ENCODE measurements at regions not wholly inside any gene's neighbourhood (a gene's known extent, or its start where the extent isn't known, plus 50 kb on each side); places are given as distances from the start of the nearest gene placed in this dataset.

DNA sequence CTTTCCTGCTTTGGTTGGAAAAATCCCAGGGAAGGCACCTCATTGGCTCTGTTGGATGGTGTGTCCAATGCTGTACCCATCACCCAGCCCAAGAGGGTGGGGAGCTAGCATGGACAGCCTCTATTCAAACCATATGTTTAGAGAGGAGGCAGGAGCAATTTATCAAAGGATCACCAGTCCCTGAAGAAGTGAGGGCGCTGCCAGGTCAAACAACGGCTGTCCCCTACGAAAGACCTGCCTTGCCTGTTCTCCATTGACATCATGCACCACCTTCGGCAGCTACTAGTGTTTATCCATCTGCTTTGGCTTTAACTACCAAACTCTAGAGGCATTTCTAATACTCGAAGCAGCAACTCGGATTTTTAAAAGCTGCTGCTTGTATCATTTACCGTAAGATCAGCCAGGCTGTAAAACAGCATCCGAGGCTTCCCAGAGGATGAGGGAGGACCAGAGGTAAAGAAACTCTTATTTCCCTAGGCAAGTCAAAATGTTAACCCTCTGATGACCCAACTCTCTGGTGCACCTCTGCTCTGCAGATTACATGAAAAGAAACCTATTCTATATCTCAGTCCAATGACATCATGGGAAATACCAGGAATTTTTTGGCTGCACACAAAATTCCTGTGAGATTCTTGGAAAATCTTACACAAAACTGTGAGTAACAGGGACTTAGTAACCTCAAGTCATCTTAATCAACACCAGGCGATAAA is 720.9 kb upstream of the TBX3 start:
- no peaks in the 10 kb centered on the region for H3K36me3 Mint-ChIP-seq (ENCODE audit: insufficient read depth)
- H3K9me3 Mint-ChIP-seq (ENCODE audit: low read depth): no peaks in the 10 kb centered on the region

DNA sequence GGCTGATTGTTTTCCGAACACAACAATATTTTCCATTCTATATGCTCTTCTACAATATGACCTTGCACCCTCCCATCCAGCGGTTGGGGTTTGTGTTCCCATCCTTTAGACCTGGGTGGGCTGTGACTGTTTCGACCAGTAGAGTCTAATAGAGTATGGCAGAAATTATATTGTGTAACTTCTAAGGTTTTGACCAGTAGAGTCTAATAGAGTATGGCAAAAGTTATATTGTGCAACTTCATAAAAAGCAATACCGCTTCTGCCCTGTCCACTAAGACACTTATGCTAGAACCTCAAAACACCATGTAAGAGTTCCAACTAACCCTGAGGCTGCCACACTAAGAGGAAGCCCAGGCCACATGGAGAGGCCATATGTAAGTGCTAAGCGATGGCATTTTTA is 719.7 kb upstream of the TBX3 start:
- TF ChIP-seq, protein P1, sequence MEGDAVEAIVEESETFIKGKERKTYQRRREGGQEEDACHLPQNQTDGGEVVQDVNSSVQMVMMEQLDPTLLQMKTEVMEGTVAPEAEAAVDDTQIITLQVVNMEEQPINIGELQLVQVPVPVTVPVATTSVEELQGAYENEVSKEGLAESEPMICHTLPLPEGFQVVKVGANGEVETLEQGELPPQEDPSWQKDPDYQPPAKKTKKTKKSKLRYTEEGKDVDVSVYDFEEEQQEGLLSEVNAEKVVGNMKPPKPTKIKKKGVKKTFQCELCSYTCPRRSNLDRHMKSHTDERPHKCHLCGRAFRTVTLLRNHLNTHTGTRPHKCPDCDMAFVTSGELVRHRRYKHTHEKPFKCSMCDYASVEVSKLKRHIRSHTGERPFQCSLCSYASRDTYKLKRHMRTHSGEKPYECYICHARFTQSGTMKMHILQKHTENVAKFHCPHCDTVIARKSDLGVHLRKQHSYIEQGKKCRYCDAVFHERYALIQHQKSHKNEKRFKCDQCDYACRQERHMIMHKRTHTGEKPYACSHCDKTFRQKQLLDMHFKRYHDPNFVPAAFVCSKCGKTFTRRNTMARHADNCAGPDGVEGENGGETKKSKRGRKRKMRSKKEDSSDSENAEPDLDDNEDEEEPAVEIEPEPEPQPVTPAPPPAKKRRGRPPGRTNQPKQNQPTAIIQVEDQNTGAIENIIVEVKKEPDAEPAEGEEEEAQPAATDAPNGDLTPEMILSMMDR (IDR thresholded peaks at IDR 0.05; ENCODE audit: unreplicated experiment): no peak
- Mint-ChIP-seq H3K9me3 (ENCODE audit: low read depth) (no peaks in the 10 kb centered on the region), H3K4me1 (ENCODE audit: low read depth) (peaks cover 7% of the 10 kb centered on the region), H3K27ac (no peak overlapping the region), H3K36me3 (ENCODE audit: insufficient read depth) (no peaks in the 10 kb centered on the region), H3K27me3 (peaks cover 11% of the 10 kb centered on the region), H3K4me3 (ENCODE audit: low read depth) (no peak overlapping the region)
- DNase-seq (ENCODE audit: low spot score, unreplicated experiment): no peak

More for the DNA sequence above, 720.9 kb upstream of the TBX3 start:
- Mint-ChIP-seq H3K4me1 (ENCODE audit: low read depth) (peaks cover 6% of the 10 kb centered on the region), H3K4me3 (ENCODE audit: low read depth) (no peak overlapping the region), H3K27ac (no peak overlapping the region), H3K27me3 (peaks cover 11% of the 10 kb centered on the region)
- TF ChIP-seq, protein P1 (IDR thresholded peaks at IDR 0.05; ENCODE audit: unreplicated experiment): no peak
- DNase-seq (ENCODE audit: low spot score, unreplicated experiment): no peak

DNA sequence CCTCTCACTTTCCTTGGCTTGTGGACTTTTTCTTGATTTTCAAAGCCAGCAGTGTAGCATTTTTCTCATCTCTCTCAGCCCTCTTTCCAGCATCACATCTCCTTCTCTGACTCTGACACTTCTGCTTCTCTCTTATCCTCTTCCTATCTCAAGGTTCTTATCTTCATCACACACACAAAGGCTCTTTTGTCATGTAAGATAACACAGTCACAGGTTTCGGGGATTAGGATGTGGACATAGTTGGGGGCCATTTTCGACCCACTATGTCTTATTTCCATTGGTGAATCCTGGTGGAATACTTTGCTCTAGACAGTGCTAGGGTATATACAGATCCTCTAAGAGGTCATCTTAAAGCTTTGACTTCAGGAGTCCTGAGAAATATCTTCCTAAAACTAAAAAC is 719.3 kb upstream of the TBX3 start:
- DNase-seq (ENCODE audit: low spot score, unreplicated experiment): no peak
- H3K4me3 Mint-ChIP-seq (ENCODE audit: low read depth): no peak overlapping the region
- H3K36me3 Mint-ChIP-seq (ENCODE audit: insufficient read depth): no peaks in the 10 kb centered on the region
- peaks cover 7% of the 10 kb centered on the region for H3K4me1 Mint-ChIP-seq (ENCODE audit: low read depth)
- H3K27ac Mint-ChIP-seq: no peak overlapping the region
- TF ChIP-seq, protein P1 (IDR thresholded peaks at IDR 0.05; ENCODE audit: unreplicated experiment): no peak
- peaks cover 11% of the 10 kb centered on the region for H3K27me3 Mint-ChIP-seq
- no peaks in the 10 kb centered on the region for H3K9me3 Mint-ChIP-seq (ENCODE audit: low read depth)

DNA sequence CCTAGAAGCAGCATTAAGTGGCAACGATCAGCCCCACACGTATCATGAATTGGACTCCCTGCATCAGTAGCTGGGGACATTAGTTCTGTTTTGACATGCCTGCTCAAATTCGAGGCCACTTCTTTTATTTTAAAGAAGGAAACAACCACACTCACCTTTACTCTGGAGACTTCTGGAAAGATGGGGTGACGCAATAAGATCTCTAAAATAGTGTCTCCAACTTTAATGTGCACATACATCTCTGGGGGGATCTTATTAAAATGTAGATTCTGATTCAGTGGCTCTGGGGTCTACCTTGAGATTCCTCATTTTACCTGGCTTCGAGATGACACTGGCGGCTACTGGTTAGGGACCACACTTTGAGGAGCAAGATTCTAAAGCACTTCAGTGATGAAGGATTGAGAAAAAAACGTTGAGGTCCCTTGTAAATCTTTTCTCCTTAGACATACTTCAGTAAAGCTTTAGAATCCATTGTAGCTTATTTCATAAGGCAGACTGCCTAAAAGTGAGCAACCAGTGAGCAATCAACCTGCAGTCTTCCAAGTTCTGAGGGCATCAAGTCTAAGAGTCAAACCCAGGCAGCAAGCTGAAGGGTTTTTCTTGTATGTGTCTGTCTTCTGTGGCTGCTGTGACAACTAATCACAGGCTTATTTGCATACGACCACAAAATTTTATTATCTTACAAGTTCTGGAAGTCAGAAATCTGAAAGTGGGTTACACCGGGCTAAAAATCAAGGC is 718.6 kb upstream of the TBX3 start:
- no peak overlapping the region for H3K4me3 Mint-ChIP-seq (ENCODE audit: low read depth)
- TF ChIP-seq, protein P1 (IDR thresholded peaks at IDR 0.05; ENCODE audit: unreplicated experiment): no peak
- H3K27ac Mint-ChIP-seq: no peak overlapping the region
- DNase-seq (ENCODE audit: low spot score, unreplicated experiment): no peak
- peaks cover 13% of the 10 kb centered on the region for H3K4me1 Mint-ChIP-seq (ENCODE audit: low read depth)
- H3K36me3 Mint-ChIP-seq (ENCODE audit: insufficient read depth): no peaks in the 10 kb centered on the region
- H3K9me3 Mint-ChIP-seq (ENCODE audit: low read depth): no peaks in the 10 kb centered on the region
- peaks cover 11% of the 10 kb centered on the region for H3K27me3 Mint-ChIP-seq

DNA sequence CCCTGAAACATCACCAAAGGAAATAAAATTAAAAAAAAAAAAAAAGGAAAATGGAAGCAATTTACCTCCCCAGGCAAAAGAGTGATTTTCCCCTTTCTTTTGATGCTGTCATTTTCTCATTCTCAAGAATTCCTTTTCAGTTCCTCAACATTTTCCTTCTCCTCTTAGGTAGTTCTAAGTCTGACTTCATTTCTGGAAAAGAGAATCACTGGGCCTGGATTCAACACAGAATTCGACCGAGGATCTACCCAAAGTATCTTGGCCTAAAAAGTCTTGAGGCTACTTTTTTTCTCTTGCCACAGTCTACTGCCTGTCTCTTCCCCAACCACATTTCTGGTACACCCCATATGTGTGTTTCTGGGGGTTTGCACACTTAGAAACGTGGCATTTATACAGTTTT is 717.8 kb upstream of the TBX3 start:
- H3K27ac Mint-ChIP-seq: no peak overlapping the region
- H3K36me3 Mint-ChIP-seq (ENCODE audit: insufficient read depth): no peaks in the 10 kb centered on the region
- H3K4me1 Mint-ChIP-seq (ENCODE audit: low read depth): peaks cover 13% of the 10 kb centered on the region
- peaks cover 11% of the 10 kb centered on the region for H3K27me3 Mint-ChIP-seq
- H3K9me3 Mint-ChIP-seq (ENCODE audit: low read depth): peaks cover 1% of the 10 kb centered on the region
- no peak overlapping the region for H3K4me3 Mint-ChIP-seq (ENCODE audit: low read depth)
- no peak for DNase-seq (ENCODE audit: low spot score, unreplicated experiment)
- TF ChIP-seq, protein P1 (IDR thresholded peaks at IDR 0.05; ENCODE audit: unreplicated experiment): no peak
